SK-N-SH (cell line): ENCODE measurements at regions not wholly inside any gene's neighbourhood (a gene's known extent, or its start where the extent isn't known, plus 50 kb on each side); places are given as distances from the start of the nearest gene placed in this dataset.

Experiments
- CHD2 ChIP-seq: fragments of 150-350 bp; IDR thresholded peaks from 2 replicates; pipeline ENCODE4 v1.6.1; 2018; ENCODE audit warnings: low read length; ENCODE audit not compliant: partially characterized antibody
- EP300 ChIP-seq, 2 experiments: IDR thresholded peaks; 2 replicates each; pipeline versions ENCODE4 v1.4.0 to v1.6.1; 2012; ENCODE audit warnings: borderline replicate concordance in 1 of 2, low read depth in 1 of 2, low read length in 1 of 2
- EZH2phosphoT487 ChIP-seq: fragments of 200-600 bp; sonication (generic); IDR thresholded peaks from 2 replicates; pipeline ENCODE4 v1.6.1; 2017; ENCODE audit warnings: low read depth, mixed run types, mild to moderate bottlenecking, antibody characterized with exemption, moderate library complexity, borderline replicate concordance
- IRF3 ChIP-seq: fragments of 150-350 bp; IDR thresholded peaks from 2 replicates; pipeline ENCODE4 v1.6.1; 2016; ENCODE audit warnings: mild to moderate bottlenecking, low read depth, low read length
- JUND ChIP-seq: IDR thresholded peaks from 2 replicates; pipeline ENCODE4 v1.4.0; 2012
- NFIC ChIP-seq: IDR thresholded peaks from 2 replicates; pipeline ENCODE4 v1.4.0; 2012; ENCODE audit warnings: borderline replicate concordance
- NRF1 ChIP-seq: IDR thresholded peaks from 2 replicates; pipeline ENCODE4 v1.6.1; 2012; ENCODE audit warnings: low read depth, mild to moderate bottlenecking, low read length
- POLR2AphosphoS5 ChIP-seq: IDR thresholded peaks from 2 replicates; pipeline ENCODE4 v1.6.1; 2012; ENCODE audit warnings: low read depth, low read length
- REST ChIP-seq: IDR thresholded peaks from 2 replicates; pipeline ENCODE4 v1.6.1; 2012; ENCODE audit warnings: mild to moderate bottlenecking, low read depth, low read length, moderate library complexity
- RFX5 ChIP-seq: IDR thresholded peaks from 2 replicates; pipeline ENCODE4 v1.6.1; 2012; ENCODE audit warnings: mild to moderate bottlenecking, improper control_type of control experiment, low read length
- TAF1 ChIP-seq: IDR thresholded peaks from 2 replicates; pipeline ENCODE4 v1.6.1; 2012; ENCODE audit warnings: low read depth, mild to moderate bottlenecking, low read length, moderate library complexity, borderline replicate concordance
- YY1 ChIP-seq: IDR thresholded peaks from 2 replicates; pipeline ENCODE4 v1.4.0; 2012; ENCODE audit warnings: low read depth, mild to moderate bottlenecking
- ZBTB33 ChIP-seq: IDR thresholded peaks from 2 replicates; pipeline ENCODE4 v1.4.0; 2012; ENCODE audit warnings: low read depth, borderline replicate concordance
- TF ChIP-seq, protein P1 (sequence below): fragments of 200-600 bp; sonication (generic); IDR thresholded peaks from 2 replicates; pipeline ENCODE4 v1.6.1; 2017; ENCODE audit warnings: antibody characterized with exemption, mild to moderate bottlenecking, moderate library complexity

DNA sequence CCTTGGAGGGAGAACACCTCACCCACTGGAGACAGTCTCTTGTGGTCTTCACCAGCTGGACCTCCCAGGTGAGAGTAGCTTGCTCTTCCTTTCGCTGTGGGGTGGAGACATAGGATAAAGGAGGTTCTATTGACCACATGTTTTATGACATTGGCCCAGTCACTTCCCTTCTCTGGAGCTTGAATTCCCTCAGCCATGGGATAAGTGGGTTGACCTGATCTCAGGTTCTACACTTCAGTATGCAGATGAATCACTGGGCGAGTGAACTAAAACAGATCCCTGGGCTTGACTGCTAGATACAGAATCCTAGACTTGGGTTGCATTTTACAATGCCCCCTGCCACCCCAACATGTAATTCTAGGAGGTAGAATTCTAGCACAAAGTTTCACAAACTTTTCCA, 54.8 kb upstream of the PRSS23 start:
- TF ChIP-seq CHD2 (no peak), REST (no peak), RFX5 (no peak), POLR2AphosphoS5 (no peak), YY1 (no peak), NFIC (no peak), IRF3 (no peak), TAF1 (no peak), JUND (no peak), ZBTB33 (no peak), EZH2phosphoT487 (no peak), NRF1 (no peak), EP300 (IDR thresholded peaks at IDR 0.05; ENCODE audit: borderline replicate concordance in 1 of 2, low read depth in 1 of 2, low read length in 1 of 2) (no peak)
- TF ChIP-seq, protein P1, sequence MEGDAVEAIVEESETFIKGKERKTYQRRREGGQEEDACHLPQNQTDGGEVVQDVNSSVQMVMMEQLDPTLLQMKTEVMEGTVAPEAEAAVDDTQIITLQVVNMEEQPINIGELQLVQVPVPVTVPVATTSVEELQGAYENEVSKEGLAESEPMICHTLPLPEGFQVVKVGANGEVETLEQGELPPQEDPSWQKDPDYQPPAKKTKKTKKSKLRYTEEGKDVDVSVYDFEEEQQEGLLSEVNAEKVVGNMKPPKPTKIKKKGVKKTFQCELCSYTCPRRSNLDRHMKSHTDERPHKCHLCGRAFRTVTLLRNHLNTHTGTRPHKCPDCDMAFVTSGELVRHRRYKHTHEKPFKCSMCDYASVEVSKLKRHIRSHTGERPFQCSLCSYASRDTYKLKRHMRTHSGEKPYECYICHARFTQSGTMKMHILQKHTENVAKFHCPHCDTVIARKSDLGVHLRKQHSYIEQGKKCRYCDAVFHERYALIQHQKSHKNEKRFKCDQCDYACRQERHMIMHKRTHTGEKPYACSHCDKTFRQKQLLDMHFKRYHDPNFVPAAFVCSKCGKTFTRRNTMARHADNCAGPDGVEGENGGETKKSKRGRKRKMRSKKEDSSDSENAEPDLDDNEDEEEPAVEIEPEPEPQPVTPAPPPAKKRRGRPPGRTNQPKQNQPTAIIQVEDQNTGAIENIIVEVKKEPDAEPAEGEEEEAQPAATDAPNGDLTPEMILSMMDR, result no peak
